ENCODE measurements at regions not wholly inside any gene's neighbourhood (a gene's known extent, or its start where the extent isn't known, plus 50 kb on each side); places are given as distances from the start of the nearest gene placed in this dataset.

DNA sequence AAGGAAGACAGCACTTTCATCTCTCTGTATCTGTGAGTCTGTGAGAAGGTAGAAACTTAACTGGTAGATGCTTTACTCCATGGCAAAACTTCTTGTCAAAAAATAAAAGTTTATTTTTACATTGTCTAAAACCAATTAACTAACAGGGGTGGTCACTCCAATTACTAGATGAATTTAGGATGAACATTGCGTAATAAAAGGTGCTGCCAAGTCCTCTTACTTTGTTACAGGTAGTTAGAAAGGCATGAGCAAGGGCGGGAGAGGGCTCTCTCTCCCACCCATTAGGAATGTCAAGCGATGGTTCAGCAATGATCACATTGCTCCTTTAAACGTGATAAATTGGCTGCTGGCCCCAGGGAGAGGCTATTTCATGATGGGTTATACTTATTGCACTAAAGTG is 512.3 kb downstream of the SLITRK5 start:
- TF ChIP-seq, protein P1, sequence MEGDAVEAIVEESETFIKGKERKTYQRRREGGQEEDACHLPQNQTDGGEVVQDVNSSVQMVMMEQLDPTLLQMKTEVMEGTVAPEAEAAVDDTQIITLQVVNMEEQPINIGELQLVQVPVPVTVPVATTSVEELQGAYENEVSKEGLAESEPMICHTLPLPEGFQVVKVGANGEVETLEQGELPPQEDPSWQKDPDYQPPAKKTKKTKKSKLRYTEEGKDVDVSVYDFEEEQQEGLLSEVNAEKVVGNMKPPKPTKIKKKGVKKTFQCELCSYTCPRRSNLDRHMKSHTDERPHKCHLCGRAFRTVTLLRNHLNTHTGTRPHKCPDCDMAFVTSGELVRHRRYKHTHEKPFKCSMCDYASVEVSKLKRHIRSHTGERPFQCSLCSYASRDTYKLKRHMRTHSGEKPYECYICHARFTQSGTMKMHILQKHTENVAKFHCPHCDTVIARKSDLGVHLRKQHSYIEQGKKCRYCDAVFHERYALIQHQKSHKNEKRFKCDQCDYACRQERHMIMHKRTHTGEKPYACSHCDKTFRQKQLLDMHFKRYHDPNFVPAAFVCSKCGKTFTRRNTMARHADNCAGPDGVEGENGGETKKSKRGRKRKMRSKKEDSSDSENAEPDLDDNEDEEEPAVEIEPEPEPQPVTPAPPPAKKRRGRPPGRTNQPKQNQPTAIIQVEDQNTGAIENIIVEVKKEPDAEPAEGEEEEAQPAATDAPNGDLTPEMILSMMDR (IDR thresholded peaks at IDR 0.05) = no peak
- TF ChIP-seq POLR2A (IDR thresholded peaks at IDR 0.05) = no peak

Data from thyroid gland (tissue), 4 donors.